ENCODE measurements at regions not wholly inside any gene's neighbourhood (a gene's known extent, or its start where the extent isn't known, plus 50 kb on each side); places are given as distances from the start of the nearest gene placed in this dataset.

DNA sequence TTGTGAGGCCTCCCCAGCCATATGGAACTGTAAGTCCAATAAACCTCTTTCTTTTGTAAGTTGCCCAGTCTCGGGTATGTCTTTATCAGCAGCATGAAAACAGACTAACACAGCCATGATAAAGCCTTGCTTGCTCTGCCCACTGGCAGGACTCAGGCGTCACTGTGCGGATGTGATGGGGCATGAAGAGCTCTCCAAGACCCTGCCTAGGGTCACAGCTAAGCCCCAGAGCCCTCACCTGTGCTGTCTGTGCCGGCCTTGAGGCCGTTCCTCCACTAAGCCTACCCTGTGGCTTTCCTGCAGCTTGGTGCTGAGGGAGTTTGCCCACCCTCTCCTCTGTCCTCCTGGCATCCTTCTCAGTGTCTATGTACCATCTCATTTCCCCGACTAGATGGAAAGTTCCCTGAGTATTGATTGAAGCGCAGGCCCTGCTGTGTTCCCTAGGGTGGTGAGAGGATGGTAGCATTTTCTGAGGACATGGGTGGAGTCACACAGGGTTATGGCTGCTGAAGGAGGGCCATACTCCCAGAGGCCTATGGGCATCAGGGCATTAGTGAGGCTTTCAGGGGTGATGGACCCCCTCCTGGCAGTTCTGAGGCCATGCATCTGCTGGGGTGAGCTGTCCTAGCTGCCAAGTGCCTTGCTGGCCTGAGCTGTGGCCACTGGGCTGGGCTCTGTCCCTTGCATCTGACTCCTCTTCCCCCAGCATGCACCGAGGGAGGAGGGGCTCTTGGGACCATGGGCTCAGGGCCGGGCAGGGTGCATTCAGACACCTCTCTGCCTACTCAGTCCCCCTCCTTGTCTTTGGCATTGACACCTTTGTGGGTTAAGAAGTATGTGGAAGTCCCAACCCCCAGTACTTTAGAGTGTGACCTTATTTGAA lies 75.3 kb downstream of the TEX29 start:
- Histone ChIP-seq H3K4me3 (ENCODE audit: low read depth in 2 of 2, low read length in 1 of 2) (no peak overlapping the region), H3K4me2 (no peak overlapping the region), H3F3A (replicated peaks; ENCODE audit: insufficient read depth) (no peaks in the 10 kb centered on the region), H4K20me1 (ENCODE audit: insufficient read depth) (no peaks in the 10 kb centered on the region), H3K27me3 (ENCODE audit: insufficient read depth) (no peaks in the 10 kb centered on the region; the same call in 1 of the 2 replicates), H3K9ac (no peak overlapping the region), H2AFZ (ENCODE audit: low read depth) (no peak overlapping the region), H3K9me3 (no peaks in the 10 kb centered on the region), H3K79me2 (ENCODE audit: insufficient read depth) (no peaks in the 10 kb centered on the region), H3K9me2 (no peaks in the 10 kb centered on the region), H3K36me3 (replicated peaks in 1 of 2; ENCODE audit: control insufficient read depth in 1 of 2, insufficient read depth in 2 of 2, low read length in 1 of 2) (no peaks in the 10 kb centered on the region), H3K4me1 (ENCODE audit: control insufficient read depth in 1 of 2, insufficient read depth in 2 of 2, low read depth in 1 of 2, low read length in 1 of 2) (peaks cover 0 to 8% of the 10 kb centered on the region in 2 experiments; a peak in 1 of 4 replicates), H3K27ac (ENCODE audit: low read depth in 2 of 2, low read length in 1 of 2) (no peak overlapping the region)
- WGBS (ENCODE audit: low lambda C conversion rate): 31% methylated on average over 7 of the region's 9 CpGs
- CTCF ChIA-PET: interaction anchor here (1.3 kb wide), 1 partner anchor 34 kb away, joined by 3 read pairs; no protein-coding TSS in a partner anchor
- POLR2A ChIA-PET: no interaction called here
- TF ChIP-seq FOSL2 (IDR thresholded peaks at IDR 0.05; ENCODE audit: borderline replicate concordance, low read depth) (no peak), MXI1 (IDR thresholded peaks at IDR 0.05; ENCODE audit: low read depth, low read length) (no peak), FOXM1 (IDR thresholded peaks at IDR 0.05; ENCODE audit: low read depth) (no peak), EP300 (IDR thresholded peaks at IDR 0.05; ENCODE audit: borderline replicate concordance in 1 of 2, low read depth in 1 of 2, low read length in 1 of 2) (no peak), CHD2 (IDR thresholded peaks at IDR 0.05; ENCODE audit: low read length, partially characterized antibody) (no peak), RCOR1 (IDR thresholded peaks at IDR 0.05; ENCODE audit: low read length) (no peak), TCF12 (IDR thresholded peaks at IDR 0.05) (no peak), NRF1 (IDR thresholded peaks at IDR 0.05; ENCODE audit: low read depth, low read length) (no peak), FOXJ3 (CRISPR knock-in tag; IDR thresholded peaks at IDR 0.05) (no peak), SMC3 (IDR thresholded peaks at IDR 0.05; ENCODE audit: low read depth, low read length) (no peak), EZH2phosphoT487 (IDR thresholded peaks at IDR 0.05; ENCODE audit: borderline replicate concordance, low read depth) (no peak), MEF2A (IDR thresholded peaks at IDR 0.05; ENCODE audit: borderline replicate concordance, low read depth) (no peak), RAD21 (IDR thresholded peaks at IDR 0.05; ENCODE audit: low read length) (no peak), TEAD4 (IDR thresholded peaks at IDR 0.05; ENCODE audit: borderline replicate concordance, insufficient read depth) (no peak), SIN3A (IDR thresholded peaks at IDR 0.05; ENCODE audit: borderline replicate concordance, low read depth, low read length) (no peak), GATA2 (CRISPR knock-in tag; IDR thresholded peaks at IDR 0.05) (no peak)
- TF ChIP-seq, protein P1, sequence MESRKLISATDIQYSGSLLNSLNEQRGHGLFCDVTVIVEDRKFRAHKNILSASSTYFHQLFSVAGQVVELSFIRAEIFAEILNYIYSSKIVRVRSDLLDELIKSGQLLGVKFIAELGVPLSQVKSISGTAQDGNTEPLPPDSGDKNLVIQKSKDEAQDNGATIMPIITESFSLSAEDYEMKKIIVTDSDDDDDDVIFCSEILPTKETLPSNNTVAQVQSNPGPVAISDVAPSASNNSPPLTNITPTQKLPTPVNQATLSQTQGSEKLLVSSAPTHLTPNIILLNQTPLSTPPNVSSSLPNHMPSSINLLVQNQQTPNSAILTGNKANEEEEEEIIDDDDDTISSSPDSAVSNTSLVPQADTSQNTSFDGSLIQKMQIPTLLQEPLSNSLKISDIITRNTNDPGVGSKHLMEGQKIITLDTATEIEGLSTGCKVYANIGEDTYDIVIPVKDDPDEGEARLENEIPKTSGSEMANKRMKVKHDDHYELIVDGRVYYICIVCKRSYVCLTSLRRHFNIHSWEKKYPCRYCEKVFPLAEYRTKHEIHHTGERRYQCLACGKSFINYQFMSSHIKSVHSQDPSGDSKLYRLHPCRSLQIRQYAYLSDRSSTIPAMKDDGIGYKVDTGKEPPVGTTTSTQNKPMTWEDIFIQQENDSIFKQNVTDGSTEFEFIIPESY (IDR thresholded peaks at IDR 0.05; ENCODE audit: borderline replicate concordance, low read depth): no peak
- TF ChIP-seq, protein P2, sequence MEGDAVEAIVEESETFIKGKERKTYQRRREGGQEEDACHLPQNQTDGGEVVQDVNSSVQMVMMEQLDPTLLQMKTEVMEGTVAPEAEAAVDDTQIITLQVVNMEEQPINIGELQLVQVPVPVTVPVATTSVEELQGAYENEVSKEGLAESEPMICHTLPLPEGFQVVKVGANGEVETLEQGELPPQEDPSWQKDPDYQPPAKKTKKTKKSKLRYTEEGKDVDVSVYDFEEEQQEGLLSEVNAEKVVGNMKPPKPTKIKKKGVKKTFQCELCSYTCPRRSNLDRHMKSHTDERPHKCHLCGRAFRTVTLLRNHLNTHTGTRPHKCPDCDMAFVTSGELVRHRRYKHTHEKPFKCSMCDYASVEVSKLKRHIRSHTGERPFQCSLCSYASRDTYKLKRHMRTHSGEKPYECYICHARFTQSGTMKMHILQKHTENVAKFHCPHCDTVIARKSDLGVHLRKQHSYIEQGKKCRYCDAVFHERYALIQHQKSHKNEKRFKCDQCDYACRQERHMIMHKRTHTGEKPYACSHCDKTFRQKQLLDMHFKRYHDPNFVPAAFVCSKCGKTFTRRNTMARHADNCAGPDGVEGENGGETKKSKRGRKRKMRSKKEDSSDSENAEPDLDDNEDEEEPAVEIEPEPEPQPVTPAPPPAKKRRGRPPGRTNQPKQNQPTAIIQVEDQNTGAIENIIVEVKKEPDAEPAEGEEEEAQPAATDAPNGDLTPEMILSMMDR (IDR thresholded peaks at IDR 0.05): no peak
- TF ChIP-seq, protein P3, sequence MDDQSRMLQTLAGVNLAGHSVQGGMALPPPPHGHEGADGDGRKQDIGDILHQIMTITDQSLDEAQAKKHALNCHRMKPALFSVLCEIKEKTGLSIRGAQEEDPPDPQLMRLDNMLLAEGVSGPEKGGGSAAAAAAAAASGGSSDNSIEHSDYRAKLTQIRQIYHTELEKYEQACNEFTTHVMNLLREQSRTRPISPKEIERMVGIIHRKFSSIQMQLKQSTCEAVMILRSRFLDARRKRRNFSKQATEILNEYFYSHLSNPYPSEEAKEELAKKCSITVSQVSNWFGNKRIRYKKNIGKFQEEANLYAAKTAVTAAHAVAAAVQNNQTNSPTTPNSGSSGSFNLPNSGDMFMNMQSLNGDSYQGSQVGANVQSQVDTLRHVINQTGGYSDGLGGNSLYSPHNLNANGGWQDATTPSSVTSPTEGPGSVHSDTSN (IDR thresholded peaks at IDR 0.05): no peak
- TF ChIP-seq, protein P4, sequence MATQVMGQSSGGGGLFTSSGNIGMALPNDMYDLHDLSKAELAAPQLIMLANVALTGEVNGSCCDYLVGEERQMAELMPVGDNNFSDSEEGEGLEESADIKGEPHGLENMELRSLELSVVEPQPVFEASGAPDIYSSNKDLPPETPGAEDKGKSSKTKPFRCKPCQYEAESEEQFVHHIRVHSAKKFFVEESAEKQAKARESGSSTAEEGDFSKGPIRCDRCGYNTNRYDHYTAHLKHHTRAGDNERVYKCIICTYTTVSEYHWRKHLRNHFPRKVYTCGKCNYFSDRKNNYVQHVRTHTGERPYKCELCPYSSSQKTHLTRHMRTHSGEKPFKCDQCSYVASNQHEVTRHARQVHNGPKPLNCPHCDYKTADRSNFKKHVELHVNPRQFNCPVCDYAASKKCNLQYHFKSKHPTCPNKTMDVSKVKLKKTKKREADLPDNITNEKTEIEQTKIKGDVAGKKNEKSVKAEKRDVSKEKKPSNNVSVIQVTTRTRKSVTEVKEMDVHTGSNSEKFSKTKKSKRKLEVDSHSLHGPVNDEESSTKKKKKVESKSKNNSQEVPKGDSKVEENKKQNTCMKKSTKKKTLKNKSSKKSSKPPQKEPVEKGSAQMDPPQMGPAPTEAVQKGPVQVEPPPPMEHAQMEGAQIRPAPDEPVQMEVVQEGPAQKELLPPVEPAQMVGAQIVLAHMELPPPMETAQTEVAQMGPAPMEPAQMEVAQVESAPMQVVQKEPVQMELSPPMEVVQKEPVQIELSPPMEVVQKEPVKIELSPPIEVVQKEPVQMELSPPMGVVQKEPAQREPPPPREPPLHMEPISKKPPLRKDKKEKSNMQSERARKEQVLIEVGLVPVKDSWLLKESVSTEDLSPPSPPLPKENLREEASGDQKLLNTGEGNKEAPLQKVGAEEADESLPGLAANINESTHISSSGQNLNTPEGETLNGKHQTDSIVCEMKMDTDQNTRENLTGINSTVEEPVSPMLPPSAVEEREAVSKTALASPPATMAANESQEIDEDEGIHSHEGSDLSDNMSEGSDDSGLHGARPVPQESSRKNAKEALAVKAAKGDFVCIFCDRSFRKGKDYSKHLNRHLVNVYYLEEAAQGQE (IDR thresholded peaks at IDR 0.05; ENCODE audit: low read depth, low read length): no peak
- no peak for DNase-seq

Data from SK-N-SH (cell line).